ENCODE measurements at regions not wholly inside any gene's neighbourhood (a gene's known extent, or its start where the extent isn't known, plus 50 kb on each side); places are given as distances from the start of the nearest gene placed in this dataset.

DNA sequence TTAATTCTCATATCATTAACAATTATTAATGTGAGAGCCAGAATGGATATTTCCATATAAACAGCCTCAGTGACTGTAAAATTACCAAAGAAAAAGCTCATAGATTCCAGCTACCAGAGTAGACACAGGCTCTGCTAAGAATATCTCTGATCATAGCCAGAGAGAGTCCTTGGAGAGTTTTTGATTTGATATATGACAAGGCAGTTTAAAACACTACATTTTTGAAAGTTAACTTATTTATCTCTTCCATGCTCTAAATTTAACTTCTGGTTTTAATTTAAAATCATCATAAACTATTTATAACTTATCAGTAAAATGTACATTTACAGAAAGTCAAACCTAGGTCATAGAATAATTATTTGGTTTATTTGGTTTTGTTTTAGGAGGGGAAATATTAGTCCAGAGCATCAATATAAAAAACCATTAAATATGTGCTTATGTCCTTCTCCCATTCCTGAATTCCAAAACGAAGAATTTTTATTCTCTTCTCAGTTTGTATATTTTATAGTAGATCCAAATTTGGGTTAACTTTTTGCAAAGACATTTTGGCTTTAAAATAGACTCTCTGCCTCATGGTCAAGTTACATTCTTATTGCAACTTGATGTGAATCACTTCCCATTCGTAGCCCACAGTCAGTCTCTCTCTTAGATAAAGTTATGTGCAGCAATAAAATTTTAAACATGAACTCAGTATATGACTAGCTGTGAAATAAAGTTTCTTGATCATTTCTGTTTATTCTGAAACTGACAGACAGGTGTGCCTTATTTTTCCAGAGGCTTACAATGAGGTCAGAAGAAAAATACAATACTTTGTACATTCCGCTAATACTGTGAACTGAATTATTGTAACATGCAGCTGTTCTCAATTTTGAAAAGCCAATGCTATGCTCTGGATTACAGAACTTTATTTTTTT is 267.1 kb downstream of the PAPSS1 start:
- no peak overlapping the region for H2AFZ ChIP-seq (ENCODE audit: insufficient read depth, low read depth, low read length, poor library complexity, severe bottlenecking)
- no peaks in the 10 kb centered on the region for H3K9me3 Mint-ChIP-seq (ENCODE audit: insufficient read depth)
- H3K79me2 ChIP-seq (ENCODE audit: control insufficient read depth, insufficient read depth, low read length): no peaks in the 10 kb centered on the region
- ChIA-PET POLR2A (no interaction called here), CTCF (no interaction called here)
- no peaks in the 10 kb centered on the region for H3K27me3 Mint-ChIP-seq
- WGBS (ENCODE audit: insufficient coverage): no CpG with 5 or more reads among the region's 3 CpGs
- H3K9me3 ChIP-seq (ENCODE audit: control extremely low read depth in 1 of 3, control insufficient read depth in 2 of 3, insufficient read depth in 1 of 3, low read length in 2 of 3): no peaks in the 10 kb centered on the region
- no peaks in the 10 kb centered on the region for H3K27me3 ChIP-seq (replicated peaks in 1 of 4; ENCODE audit: control extremely low read depth in 1 of 4, control insufficient read depth in 3 of 4, insufficient read depth in 4 of 4, low read length in 3 of 4)
- no peak for TF ChIP-seq EZH2 (IDR thresholded peaks at IDR 0.05; ENCODE audit: borderline replicate concordance, insufficient read depth, low read depth, low read length, poor library complexity, severe bottlenecking)
- TF ChIP-seq, protein P1, sequence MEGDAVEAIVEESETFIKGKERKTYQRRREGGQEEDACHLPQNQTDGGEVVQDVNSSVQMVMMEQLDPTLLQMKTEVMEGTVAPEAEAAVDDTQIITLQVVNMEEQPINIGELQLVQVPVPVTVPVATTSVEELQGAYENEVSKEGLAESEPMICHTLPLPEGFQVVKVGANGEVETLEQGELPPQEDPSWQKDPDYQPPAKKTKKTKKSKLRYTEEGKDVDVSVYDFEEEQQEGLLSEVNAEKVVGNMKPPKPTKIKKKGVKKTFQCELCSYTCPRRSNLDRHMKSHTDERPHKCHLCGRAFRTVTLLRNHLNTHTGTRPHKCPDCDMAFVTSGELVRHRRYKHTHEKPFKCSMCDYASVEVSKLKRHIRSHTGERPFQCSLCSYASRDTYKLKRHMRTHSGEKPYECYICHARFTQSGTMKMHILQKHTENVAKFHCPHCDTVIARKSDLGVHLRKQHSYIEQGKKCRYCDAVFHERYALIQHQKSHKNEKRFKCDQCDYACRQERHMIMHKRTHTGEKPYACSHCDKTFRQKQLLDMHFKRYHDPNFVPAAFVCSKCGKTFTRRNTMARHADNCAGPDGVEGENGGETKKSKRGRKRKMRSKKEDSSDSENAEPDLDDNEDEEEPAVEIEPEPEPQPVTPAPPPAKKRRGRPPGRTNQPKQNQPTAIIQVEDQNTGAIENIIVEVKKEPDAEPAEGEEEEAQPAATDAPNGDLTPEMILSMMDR (IDR thresholded peaks at IDR 0.05): no peak
- H3K27ac Mint-ChIP-seq: no peak overlapping the region
- no peaks in the 10 kb centered on the region for H3K4me1 ChIP-seq (ENCODE audit: control insufficient read depth in 2 of 2, insufficient read depth in 2 of 2, low read length in 2 of 2)
- H3K4me3 ChIP-seq (ENCODE audit: control extremely low read depth in 1 of 5, extremely low read depth in 1 of 5, insufficient read depth in 1 of 5, low read depth in 2 of 5, low read length in 4 of 5): no peak overlapping the region
- no peak overlapping the region for H3K4me2 ChIP-seq (replicated peaks; ENCODE audit: low read depth, low read length, poor library complexity, severe bottlenecking)
- no peak overlapping the region for H3K27ac ChIP-seq (ENCODE audit: low read length in 2 of 2)
- no peak for ATAC-seq (ENCODE audit: low read depth)
- intact Hi-C loops (cut with micrococcal nuclease): no loop called here
- H3K9ac ChIP-seq (ENCODE audit: low read length): no peak overlapping the region
- no peaks in the 10 kb centered on the region for H4K20me1 ChIP-seq (ENCODE audit: control insufficient read depth, insufficient read depth, low read length, poor library complexity, severe bottlenecking)
- no peak for DNase-seq
- H3K4me1 Mint-ChIP-seq: no peaks in the 10 kb centered on the region
- no peaks in the 10 kb centered on the region for H3K36me3 ChIP-seq (replicated peaks in 1 of 2; ENCODE audit: control extremely low read depth in 1 of 2, control insufficient read depth in 1 of 2, extremely low read depth in 1 of 2, insufficient read depth in 2 of 2, low read length in 1 of 2)
- no peak overlapping the region for H3K4me3 Mint-ChIP-seq

DNA sequence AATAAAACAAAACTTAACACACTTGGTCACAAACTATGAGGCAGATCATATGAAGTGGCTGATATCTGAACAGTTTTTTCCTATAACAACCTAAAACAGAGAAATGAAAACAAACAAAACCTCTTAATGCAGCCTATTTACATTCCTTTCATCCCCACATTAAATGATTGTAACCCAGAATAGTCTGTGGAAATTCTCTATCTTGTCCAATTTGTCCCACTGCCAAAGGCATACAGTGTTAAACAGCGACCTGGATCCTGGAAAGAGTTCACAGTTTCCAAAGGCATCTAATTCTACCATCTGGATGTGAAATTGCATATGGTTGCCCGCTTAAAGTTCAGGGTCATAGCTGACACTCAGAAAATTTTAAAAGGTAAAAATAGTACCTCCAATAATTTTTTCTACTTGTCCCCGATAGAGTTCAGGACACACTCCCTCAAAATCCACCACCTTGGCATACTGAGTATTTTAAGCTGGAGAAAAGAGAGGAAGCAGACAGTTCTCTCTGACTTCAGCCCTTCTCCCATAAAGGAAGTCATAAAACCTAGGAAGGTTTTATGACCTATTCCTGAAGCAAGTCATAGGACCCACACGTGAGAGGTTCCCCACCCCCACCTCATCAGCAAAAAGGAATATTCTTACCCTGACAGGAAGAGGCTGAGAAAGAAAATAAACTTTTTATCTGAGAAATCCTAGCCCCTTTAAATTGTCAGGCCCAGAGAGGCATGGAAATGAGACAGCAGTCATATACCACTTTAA is 270.2 kb downstream of the PAPSS1 start:
- Histone ChIP-seq H4K20me1 (ENCODE audit: control insufficient read depth, insufficient read depth, low read length, poor library complexity, severe bottlenecking) (no peaks in the 10 kb centered on the region), H3K27me3 (replicated peaks in 1 of 4; ENCODE audit: control extremely low read depth in 1 of 4, control insufficient read depth in 3 of 4, insufficient read depth in 4 of 4, low read length in 3 of 4) (no peaks in the 10 kb centered on the region), H3K79me2 (ENCODE audit: control insufficient read depth, insufficient read depth, low read length) (no peaks in the 10 kb centered on the region), H3K4me1 (ENCODE audit: control insufficient read depth in 2 of 2, insufficient read depth in 2 of 2, low read length in 2 of 2) (no peaks in the 10 kb centered on the region), H3K27ac (ENCODE audit: low read length in 2 of 2) (no peak overlapping the region), H3K4me3 (ENCODE audit: control extremely low read depth in 1 of 5, extremely low read depth in 1 of 5, insufficient read depth in 1 of 5, low read depth in 2 of 5, low read length in 4 of 5) (no peak overlapping the region), H3K9ac (ENCODE audit: low read length) (no peak overlapping the region), H3K36me3 (replicated peaks in 1 of 2; ENCODE audit: control extremely low read depth in 1 of 2, control insufficient read depth in 1 of 2, extremely low read depth in 1 of 2, insufficient read depth in 2 of 2, low read length in 1 of 2) (no peaks in the 10 kb centered on the region), H3K4me2 (replicated peaks; ENCODE audit: low read depth, low read length, poor library complexity, severe bottlenecking) (no peak overlapping the region), H3K9me3 (ENCODE audit: control extremely low read depth in 1 of 3, control insufficient read depth in 2 of 3, insufficient read depth in 1 of 3, low read length in 2 of 3) (peaks cover 0 to 2% (median 0%) of the 10 kb centered on the region in 3 donors), H2AFZ (ENCODE audit: insufficient read depth, low read depth, low read length, poor library complexity, severe bottlenecking) (no peak overlapping the region)
- no peak for TF ChIP-seq EZH2 (IDR thresholded peaks at IDR 0.05; ENCODE audit: borderline replicate concordance, insufficient read depth, low read depth, low read length, poor library complexity, severe bottlenecking)
- TF ChIP-seq, protein P1 (IDR thresholded peaks at IDR 0.05): no peak
- Mint-ChIP-seq H3K27ac (no peak overlapping the region), H3K4me3 (no peak overlapping the region), H3K4me1 (no peaks in the 10 kb centered on the region), H3K27me3 (no peaks in the 10 kb centered on the region), H3K9me3 (ENCODE audit: insufficient read depth) (no peaks in the 10 kb centered on the region)
- ChIA-PET POLR2A (no interaction called here), CTCF (no interaction called here)
- WGBS (ENCODE audit: insufficient coverage): no CpG with 5 or more reads among the region's 4 CpGs
- DNase-seq: no peak
- no peak for ATAC-seq (ENCODE audit: low read depth)
- intact Hi-C loops (cut with micrococcal nuclease): no loop called here

Data from B cell (primary cell).